ENCODE measurements at regions not wholly inside any gene's neighbourhood (a gene's known extent, or its start where the extent isn't known, plus 50 kb on each side); places are given as distances from the start of the nearest gene placed in this dataset.
"Not testable (repeated sequence)": the region's sequence is repeated elsewhere in the genome, so short reads cannot be mapped to it uniquely, and the experiment has no call there.

GRCh38 chr17:27157297-27157696 lies 136.6 kb upstream of the WSB1 start:
- no peak overlapping the region for H3K4me3 ChIP-seq (ENCODE audit: low read depth, low read length)
- no peaks in the 10 kb centered on the region for H3K36me3 ChIP-seq (ENCODE audit: control insufficient read depth, insufficient read depth, low read length)
- no peak for TF ChIP-seq CTCF (IDR thresholded peaks at IDR 0.05; ENCODE audit: insufficient read depth, low read length, poor library complexity, severe bottlenecking)
- DNase-seq (ENCODE audit: low read depth): no peak
- H3K27me3 ChIP-seq (ENCODE audit: control insufficient read depth, insufficient read depth, low read length): no peaks in the 10 kb centered on the region

- TF ChIP-seq CTCF (IDR thresholded peaks at IDR 0.05; ENCODE audit: insufficient read depth, low read length, poor library complexity, severe bottlenecking): no peak
- H3K36me3 ChIP-seq (ENCODE audit: control insufficient read depth, insufficient read depth, low read length): no peaks in the 10 kb centered on the region
- no peak for DNase-seq (ENCODE audit: low read depth)
- H3K27me3 ChIP-seq (ENCODE audit: control insufficient read depth, insufficient read depth, low read length): no peaks in the 10 kb centered on the region
- no peak overlapping the region for H3K4me3 ChIP-seq (ENCODE audit: low read depth, low read length)
Measured at GRCh38 chr17:27157898-27158297, 136.0 kb upstream of the WSB1 start.

GRCh38 chr17:27158382-27158781 lies 135.5 kb upstream of the WSB1 start:
- Histone ChIP-seq H3K36me3 (ENCODE audit: control insufficient read depth, insufficient read depth, low read length) (no peaks in the 10 kb centered on the region), H3K27me3 (ENCODE audit: control insufficient read depth, insufficient read depth, low read length) (no peaks in the 10 kb centered on the region), H3K4me3 (ENCODE audit: low read depth, low read length) (no peak overlapping the region)
- no peak for TF ChIP-seq CTCF (IDR thresholded peaks at IDR 0.05; ENCODE audit: insufficient read depth, low read length, poor library complexity, severe bottlenecking)
- DNase-seq (ENCODE audit: low read depth): no peak

- Histone ChIP-seq H3K36me3 (ENCODE audit: control insufficient read depth, insufficient read depth, low read length) (no peaks in the 10 kb centered on the region), H3K4me3 (ENCODE audit: low read depth, low read length) (no peak overlapping the region), H3K27me3 (ENCODE audit: control insufficient read depth, insufficient read depth, low read length) (no peaks in the 10 kb centered on the region)
- DNase-seq (ENCODE audit: low read depth): no peak
- no peak for TF ChIP-seq CTCF (IDR thresholded peaks at IDR 0.05; ENCODE audit: insufficient read depth, low read length, poor library complexity, severe bottlenecking)
Measured at GRCh38 chr17:27180322-27180721, 113.6 kb upstream of the WSB1 start.

- H3K27me3 ChIP-seq (ENCODE audit: control insufficient read depth, insufficient read depth, low read length); H3K4me3 ChIP-seq (ENCODE audit: low read depth, low read length); DNase-seq (ENCODE audit: low read depth); H3K36me3 ChIP-seq (ENCODE audit: control insufficient read depth, insufficient read depth, low read length): not testable (repeated sequence)
Measured at GRCh38 chr17:27181379-27181925, 112.5 kb upstream of the WSB1 start.

GRCh38 chr17:27181935-27182334 lies 112.0 kb upstream of the WSB1 start:
- H3K36me3 ChIP-seq (ENCODE audit: control insufficient read depth, insufficient read depth, low read length): no peaks in the 10 kb centered on the region
- DNase-seq (ENCODE audit: low read depth): no peak
- H3K4me3 ChIP-seq (ENCODE audit: low read depth, low read length): no peak overlapping the region
- TF ChIP-seq CTCF (IDR thresholded peaks at IDR 0.05; ENCODE audit: insufficient read depth, low read length, poor library complexity, severe bottlenecking): no peak
- no peaks in the 10 kb centered on the region for H3K27me3 ChIP-seq (ENCODE audit: control insufficient read depth, insufficient read depth, low read length)

Data from kidney epithelial cell (primary cell).